ENCODE measurements at regions not wholly inside any gene's neighbourhood (a gene's known extent, or its start where the extent isn't known, plus 50 kb on each side); places are given as distances from the start of the nearest gene placed in this dataset.

DNA sequence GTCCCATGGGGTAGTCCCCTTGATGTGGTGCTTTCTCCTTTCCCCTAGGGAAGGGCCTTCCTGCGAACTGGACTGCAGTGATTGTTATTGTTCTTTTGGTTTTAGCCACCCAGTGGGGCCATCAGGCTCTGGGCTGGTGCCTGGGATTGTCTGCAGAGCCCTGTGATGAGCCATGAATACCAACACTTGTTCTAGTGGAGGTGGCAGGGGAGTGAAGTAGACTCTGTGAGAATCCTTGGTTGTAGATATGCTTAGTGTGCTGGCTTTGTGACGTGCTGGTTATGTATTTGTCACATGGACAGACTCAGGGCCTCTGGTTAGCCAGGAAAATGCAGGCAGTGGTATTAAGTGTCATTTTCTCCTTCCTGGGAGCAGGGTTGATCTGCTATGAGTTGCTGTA, 51.8 kb upstream of the NDUFB4 start:
- no peak for DNase-seq

- DNase-seq = no peak
These were observed 59.5 kb upstream of the NDUFB4 start for GRCh38 chr3:120536642-120537041.

DNA sequence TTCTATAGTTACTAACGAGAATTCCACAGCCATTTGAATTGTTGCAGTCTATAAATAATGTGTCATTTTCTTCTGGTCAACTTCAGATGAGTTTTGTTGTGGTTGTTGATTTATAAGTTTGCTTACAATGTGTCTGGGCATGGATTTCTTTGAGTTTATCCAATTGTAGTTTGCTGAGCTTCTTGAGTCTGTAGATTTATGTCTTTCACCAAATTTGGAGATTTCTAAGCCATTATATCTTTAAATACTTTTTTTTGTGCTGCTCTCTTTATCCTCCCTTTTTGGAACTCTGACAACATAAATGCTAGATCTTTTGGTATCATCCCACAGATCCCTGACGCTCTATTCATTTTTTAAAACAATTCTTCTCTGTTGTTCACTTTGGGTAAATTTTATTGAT, 63.2 kb upstream of the NDUFB4 start:
- no peak for DNase-seq

GRCh38 chr3:120528163-120528562, 68.0 kb upstream of the NDUFB4 start:
- no peak for DNase-seq

DNA sequence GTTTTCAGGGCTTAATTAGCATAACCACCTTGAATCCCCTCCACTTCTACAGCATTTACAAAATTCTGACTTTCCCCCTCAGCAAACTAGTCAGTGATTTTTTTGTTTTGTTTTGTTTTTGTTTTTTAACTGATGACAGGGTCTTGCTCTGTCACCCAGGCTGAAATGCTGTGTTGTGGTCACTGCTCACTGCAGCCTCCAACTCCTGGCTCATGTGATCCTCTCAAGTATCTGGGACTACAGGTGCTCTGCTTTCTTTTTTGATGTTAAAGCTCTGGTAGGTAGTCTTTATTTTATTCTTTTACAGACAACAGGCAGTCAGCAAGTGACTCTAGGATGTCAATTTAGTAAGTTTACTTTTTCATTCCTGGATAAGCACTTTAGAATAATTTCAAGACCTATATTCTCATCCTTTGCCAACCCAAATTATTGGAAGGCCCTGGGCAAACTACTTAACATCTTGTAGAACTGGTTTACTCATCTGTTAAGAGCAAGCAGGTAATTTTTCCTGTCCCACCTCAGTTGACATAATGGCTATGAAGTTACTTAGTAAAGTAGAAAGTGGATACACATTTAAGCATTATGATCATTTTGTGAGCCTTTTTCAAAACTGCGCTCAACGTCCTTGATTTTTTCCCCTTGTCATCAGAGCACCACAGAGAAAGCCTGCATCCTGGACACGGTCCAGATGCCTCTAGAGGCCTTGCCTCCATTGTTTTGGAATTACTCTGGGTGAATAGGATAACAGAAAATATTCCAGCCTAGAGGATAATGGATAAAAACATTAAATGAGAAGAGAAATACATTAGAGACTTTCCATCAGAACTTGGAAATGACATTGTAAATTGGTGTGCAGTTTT, 69.9 kb upstream of the NDUFB4 start:
- no peak for DNase-seq

DNA sequence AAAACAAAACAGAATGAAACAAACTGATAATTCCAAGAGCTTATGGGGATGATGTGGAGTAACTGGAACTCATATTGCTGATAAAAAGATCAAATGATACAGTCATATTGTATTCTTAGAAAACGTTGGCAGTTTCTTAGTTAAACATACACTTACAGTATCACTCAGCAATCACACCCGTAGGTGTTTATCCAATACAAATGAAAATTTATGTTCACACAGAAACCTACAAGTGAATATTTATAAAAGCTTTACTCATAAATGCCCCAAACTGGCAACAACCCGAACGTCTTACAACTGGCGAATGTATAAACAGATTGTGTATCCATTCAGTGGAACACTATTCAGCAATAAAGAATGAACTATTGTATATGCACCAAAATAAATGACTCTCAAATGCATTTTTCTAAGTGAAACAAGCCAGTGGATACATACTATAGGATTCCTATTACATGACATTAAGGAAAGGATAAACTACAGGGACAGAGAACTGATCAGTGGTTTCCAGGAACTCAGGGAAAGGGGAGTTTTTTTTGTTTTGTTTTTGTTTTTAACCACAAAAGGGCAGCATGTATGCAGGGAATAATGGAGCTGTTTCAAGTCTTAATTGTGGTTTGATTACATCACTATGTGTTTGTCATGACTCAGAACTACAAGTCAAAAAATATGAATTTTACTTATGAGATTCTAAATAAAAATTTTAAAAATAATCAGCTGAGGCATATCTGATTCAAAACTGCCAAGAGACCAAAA, 71.8 kb upstream of the NDUFB4 start:
- DNase-seq = no peak

DNA sequence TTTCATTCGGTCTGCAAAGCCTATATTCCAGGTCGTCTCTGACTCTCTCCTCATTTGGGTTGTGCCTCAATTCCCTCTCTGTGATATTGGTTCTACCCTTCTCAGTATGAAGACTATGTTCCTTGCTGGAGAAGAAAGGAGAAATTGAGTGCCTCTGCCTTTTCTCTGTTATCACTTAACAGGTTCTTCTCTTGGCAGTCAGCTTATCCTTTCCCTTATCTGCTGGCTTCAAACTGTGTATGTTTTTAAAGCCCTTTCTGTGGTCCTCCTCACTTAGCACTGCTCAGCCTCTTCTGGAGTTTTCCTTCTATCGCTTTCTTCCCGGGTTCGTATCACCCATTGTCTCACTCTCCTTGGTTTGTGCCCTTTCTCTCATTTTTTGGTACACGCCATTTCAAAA, 65.3 kb upstream of the FSTL1 start:
- no peak for DNase-seq

- DNase-seq = no peak
These were observed 61.9 kb upstream of the FSTL1 start for GRCh38 chr3:120512655-120513054.

- peak; percentile 57 for DNase-seq
These were observed 56.3 kb upstream of the FSTL1 start for GRCh38 chr3:120506828-120507774.

- DNase-seq = no peak
These were observed 55.5 kb upstream of the FSTL1 start for GRCh38 chr3:120506076-120506827.

DNA sequence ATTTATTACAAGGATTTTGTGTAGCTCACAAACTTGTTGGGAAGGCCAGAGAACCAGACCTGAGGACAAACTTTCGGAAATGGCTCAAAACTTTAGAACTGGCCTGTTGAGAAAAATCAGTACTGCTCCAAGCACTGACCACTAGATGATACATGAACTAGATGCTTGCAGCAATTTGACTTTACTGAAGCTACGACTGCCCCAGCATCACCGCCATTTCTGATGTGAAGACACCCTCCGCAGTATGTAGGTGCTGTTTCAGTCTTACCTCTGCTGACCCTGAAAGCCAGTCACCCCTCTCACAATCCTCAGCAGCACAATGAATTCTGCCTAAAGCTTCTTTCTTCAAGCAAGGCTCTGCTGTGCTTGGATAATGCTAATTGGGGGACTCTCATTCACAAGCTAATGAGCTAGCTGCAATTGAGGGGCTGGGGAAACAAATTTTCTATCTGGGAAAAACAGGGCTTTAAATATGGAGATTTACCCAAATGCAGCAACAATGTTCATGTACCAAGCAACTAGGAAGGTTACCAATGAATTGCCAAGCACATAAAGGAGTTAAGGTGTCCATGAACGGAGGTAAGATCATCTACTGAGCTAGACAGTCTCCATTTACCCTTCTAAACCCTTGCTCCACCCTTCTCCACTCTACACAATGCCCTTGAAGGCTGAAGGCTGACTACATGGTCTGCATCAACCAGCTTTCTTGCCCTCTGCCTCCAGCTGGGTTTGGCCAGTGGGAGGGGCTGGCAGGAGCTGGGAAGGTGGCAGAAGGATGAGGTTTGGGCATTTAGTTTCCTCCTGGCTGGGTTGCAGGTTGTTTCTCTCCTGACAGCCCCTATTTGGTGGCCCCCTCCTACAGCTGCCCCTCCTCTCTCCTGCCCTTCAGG, 53.2 kb upstream of the FSTL1 start:
- DNase-seq = peak; percentile 6

GRCh38 chr3:120502116-120502515, 51.3 kb upstream of the FSTL1 start:
- no peak for DNase-seq
